ENCODE measurements at regions not wholly inside any gene's neighbourhood (a gene's known extent, or its start where the extent isn't known, plus 50 kb on each side); places are given as distances from the start of the nearest gene placed in this dataset.
"Not testable (repeated sequence)": the region's sequence is repeated elsewhere in the genome, so short reads cannot be mapped to it uniquely, and the experiment has no call there.

- TF ChIP-seq, protein P1, sequence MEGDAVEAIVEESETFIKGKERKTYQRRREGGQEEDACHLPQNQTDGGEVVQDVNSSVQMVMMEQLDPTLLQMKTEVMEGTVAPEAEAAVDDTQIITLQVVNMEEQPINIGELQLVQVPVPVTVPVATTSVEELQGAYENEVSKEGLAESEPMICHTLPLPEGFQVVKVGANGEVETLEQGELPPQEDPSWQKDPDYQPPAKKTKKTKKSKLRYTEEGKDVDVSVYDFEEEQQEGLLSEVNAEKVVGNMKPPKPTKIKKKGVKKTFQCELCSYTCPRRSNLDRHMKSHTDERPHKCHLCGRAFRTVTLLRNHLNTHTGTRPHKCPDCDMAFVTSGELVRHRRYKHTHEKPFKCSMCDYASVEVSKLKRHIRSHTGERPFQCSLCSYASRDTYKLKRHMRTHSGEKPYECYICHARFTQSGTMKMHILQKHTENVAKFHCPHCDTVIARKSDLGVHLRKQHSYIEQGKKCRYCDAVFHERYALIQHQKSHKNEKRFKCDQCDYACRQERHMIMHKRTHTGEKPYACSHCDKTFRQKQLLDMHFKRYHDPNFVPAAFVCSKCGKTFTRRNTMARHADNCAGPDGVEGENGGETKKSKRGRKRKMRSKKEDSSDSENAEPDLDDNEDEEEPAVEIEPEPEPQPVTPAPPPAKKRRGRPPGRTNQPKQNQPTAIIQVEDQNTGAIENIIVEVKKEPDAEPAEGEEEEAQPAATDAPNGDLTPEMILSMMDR (IDR thresholded peaks at IDR 0.05) = no peak
- CTCF ChIA-PET = no interaction called here
- H3K9me3 Mint-ChIP-seq = no peaks in the 10 kb centered on the region
- no peak overlapping the region for H3K27ac Mint-ChIP-seq
- H3K27me3 Mint-ChIP-seq = peaks cover 10% of the 10 kb centered on the region
- DNase-seq (no peak), ATAC-seq (ENCODE audit: low read depth) (no peak)
- intact Hi-C loops (cut with micrococcal nuclease) = no loop called here
- POLR2A ChIA-PET = no interaction called here
- H3K36me3 Mint-ChIP-seq (ENCODE audit: low read depth) = no peaks in the 10 kb centered on the region
- no peak overlapping the region for H3K4me3 Mint-ChIP-seq
- no peaks in the 10 kb centered on the region for H3K4me1 Mint-ChIP-seq
Observed at GRCh38 chr3:39638301-39638700, 170.8 kb downstream of the MOBP start.

DNA sequence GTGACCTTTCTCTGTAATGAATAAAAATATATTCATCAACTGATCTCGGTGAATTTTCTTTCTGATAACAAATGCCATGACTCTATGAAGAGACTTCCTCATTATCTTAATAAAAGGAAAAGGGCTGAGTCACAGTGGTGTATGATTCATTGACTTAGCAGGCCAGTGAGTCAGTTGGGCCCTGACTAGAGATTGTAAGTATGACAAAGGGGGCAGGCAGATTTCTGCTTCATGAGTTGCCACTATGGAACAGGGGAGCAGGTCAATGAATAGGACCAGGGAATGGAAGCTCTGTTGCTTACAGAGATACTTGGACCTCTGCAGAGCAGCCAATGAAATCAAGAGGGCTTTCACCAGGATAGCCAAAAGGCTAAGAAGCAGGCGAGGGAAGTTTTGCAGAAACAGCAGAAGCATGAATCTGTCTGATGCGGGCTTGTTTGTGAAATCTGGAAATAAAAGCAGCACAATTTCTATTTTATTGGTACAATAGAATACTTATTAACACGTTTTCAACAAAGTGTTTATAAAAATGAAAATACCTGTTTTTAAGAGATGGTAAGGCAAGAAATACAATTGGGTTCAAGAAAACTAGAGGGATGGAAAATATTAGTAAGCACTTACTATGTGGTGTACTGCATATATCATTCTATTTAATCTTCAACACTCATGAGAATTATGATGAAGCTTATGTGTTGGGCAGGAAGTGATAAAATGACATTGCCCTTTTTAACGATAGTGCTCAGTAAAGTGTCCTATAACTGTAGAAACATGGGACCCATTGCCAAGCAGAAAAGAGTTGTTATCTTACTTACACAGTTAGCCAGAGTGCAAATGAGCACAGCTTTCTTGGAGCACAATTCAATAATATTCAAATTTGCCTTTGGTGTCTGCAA, 169.8 kb upstream of the MYRIP start:
- TF ChIP-seq, protein P1 (IDR thresholded peaks at IDR 0.05) = no peak
- Mint-ChIP-seq H3K9me3 (no peaks in the 10 kb centered on the region), H3K36me3 (ENCODE audit: low read depth) (no peaks in the 10 kb centered on the region), H3K27me3 (peaks cover 8% of the 10 kb centered on the region), H3K27ac (no peak overlapping the region), H3K4me1 (no peaks in the 10 kb centered on the region), H3K4me3 (no peak overlapping the region)
- ATAC-seq (ENCODE audit: low read depth) = no peak
- ChIA-PET CTCF (no interaction called here), POLR2A (no interaction called here)
- no peak for DNase-seq
- intact Hi-C loops (cut with micrococcal nuclease) = no loop called here

DNA sequence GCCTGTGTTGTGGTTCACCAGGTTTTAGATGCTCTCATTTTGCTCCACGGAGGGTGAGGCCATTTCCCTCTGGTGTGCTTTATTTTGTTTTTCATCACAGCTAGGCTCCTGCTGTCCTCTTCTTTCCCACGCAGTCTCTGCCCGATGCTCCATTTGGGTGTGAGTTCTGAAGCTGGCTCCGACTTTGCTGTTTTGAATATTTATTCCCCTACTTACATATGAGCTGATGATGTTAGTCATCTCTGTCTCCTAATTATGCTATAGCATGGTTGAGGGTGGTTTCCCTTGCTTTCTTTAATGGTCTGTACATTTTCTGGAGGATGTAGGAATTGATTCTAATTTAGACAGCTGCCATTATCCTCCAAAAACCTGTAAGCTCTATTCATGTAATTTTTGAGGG, 168.1 kb upstream of the MYRIP start:
- no peak for ATAC-seq (ENCODE audit: low read depth)
- Mint-ChIP-seq H3K27ac (no peak overlapping the region), H3K27me3 (peaks cover 8% of the 10 kb centered on the region), H3K4me1 (no peaks in the 10 kb centered on the region), H3K9me3 (no peaks in the 10 kb centered on the region), H3K4me3 (no peak overlapping the region), H3K36me3 (ENCODE audit: low read depth) (no peaks in the 10 kb centered on the region)
- no peak for DNase-seq
- CTCF ChIA-PET = no interaction called here
- intact Hi-C loops (cut with micrococcal nuclease) = no loop called here
- POLR2A ChIA-PET = no interaction called here
- TF ChIP-seq, protein P1 (IDR thresholded peaks at IDR 0.05) = no peak

- TF ChIP-seq, protein P1 (IDR thresholded peaks at IDR 0.05) = no peak
- ATAC-seq (ENCODE audit: low read depth) (no peak), DNase-seq (no peak)
- intact Hi-C loops (cut with micrococcal nuclease) = no loop called here
- no peaks in the 10 kb centered on the region for H3K36me3 Mint-ChIP-seq (ENCODE audit: low read depth)
- no peak overlapping the region for H3K4me3 Mint-ChIP-seq
- H3K9me3 Mint-ChIP-seq = no peaks in the 10 kb centered on the region
- H3K27me3 Mint-ChIP-seq = peaks cover 8% of the 10 kb centered on the region
- POLR2A ChIA-PET = no interaction called here
- H3K4me1 Mint-ChIP-seq = no peaks in the 10 kb centered on the region
- H3K27ac Mint-ChIP-seq = no peak overlapping the region
- CTCF ChIA-PET = no interaction called here
Observed at GRCh38 chr3:39644176-39644575, 165.2 kb upstream of the MYRIP start.

DNA sequence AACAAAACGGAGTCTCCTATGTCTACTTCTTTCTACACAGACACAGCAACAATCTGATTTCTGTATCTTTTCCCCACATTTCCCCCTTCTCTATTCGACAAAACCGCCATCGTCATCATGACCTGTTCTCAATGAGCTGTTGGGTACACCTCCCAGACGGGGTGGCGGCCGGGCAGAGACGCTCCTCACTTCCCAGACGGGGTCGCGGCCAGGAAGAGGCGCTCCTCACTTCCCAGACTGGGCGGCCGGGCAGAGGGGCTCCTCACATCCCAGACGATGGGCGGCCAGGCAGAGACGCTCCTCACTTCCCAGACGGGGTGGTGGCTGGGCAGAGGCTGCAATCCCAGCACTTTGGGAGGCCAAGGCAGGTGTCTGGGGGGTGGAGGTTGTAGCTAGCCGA, 158.2 kb upstream of the MYRIP start:
- H3K4me3 Mint-ChIP-seq; ATAC-seq (ENCODE audit: low read depth); CTCF ChIA-PET; intact Hi-C loops (cut with micrococcal nuclease); POLR2A ChIA-PET; H3K27me3 Mint-ChIP-seq; H3K36me3 Mint-ChIP-seq (ENCODE audit: low read depth); H3K9me3 Mint-ChIP-seq; H3K4me1 Mint-ChIP-seq; DNase-seq; H3K27ac Mint-ChIP-seq: not testable (repeated sequence)

Data from activated B cell treated with CpG ODN at 0.5 μM for 24 hours (primary cell).